Breast epithelium (tissue), 3 donors: ENCODE measurements at regions not wholly inside any gene's neighbourhood (a gene's known extent, or its start where the extent isn't known, plus 50 kb on each side); places are given as distances from the start of the nearest gene placed in this dataset.

Experiments
- CTCF ChIP-seq, 3 donors: fragments of 450-650 bp; IDR thresholded peaks; one replicate each; pipeline ENCODE4 v1.5.1; 2016 to 2017; ENCODE audit warnings: antibody characterized with exemption in 3 of 3, mild to moderate bottlenecking in 3 of 3, moderate library complexity in 3 of 3
- POLR2A ChIP-seq: fragments of 450-650 bp; IDR thresholded peaks from one replicate; pipeline ENCODE4 v1.6.1; 2016; ENCODE audit warnings: antibody characterized with exemption, mild to moderate bottlenecking, moderate library complexity
- POLR2AphosphoS5 ChIP-seq, 3 donors: sonication (generic); formaldehyde crosslinking; IDR thresholded peaks; one replicate each; pipeline ENCODE4 v1.6.1; 2017; ENCODE audit warnings: antibody characterized with exemption in 3 of 3

GRCh38 chr18:71130351-71130750 is 841.5 kb downstream of the SOCS6 start:
- no peak for TF ChIP-seq CTCF (IDR thresholded peaks at IDR 0.05)
- no peak for TF ChIP-seq POLR2A
- no peak for TF ChIP-seq POLR2AphosphoS5 (IDR thresholded peaks at IDR 0.05)
